ENCODE measurements at regions not wholly inside any gene's neighbourhood (a gene's known extent, or its start where the extent isn't known, plus 50 kb on each side); places are given as distances from the start of the nearest gene placed in this dataset.

- POLR2A ChIA-PET = interaction anchor here (0.7 to 1.3 kb wide), 2 partner anchors 17 to 190 kb away, joined by 3 read pairs; no protein-coding TSS in a partner anchor
- no TSS peak for BruUV-seq (replicated peaks)
- no peak overlapping the region for H2AFZ ChIP-seq (ENCODE audit: low read length)
Measured at GRCh38 chr13:29923554-29924481, 73.4 kb upstream of the UBL3 start.

GRCh38 chr13:29922896-29923295, 72.5 kb upstream of the UBL3 start:
- no peaks in the 10 kb centered on the region for H3K36me3 ChIP-seq (ENCODE audit: insufficient read depth, low read length)
- H3K27ac ChIP-seq (ENCODE audit: low read depth, low read length, poor library complexity, severe bottlenecking) = no peak overlapping the region
- CTCF ChIA-PET (ENCODE audit: unreplicated experiment) = interaction anchor here (0.7 kb wide), 1 partner anchor 73 kb away, joined by 3 read pairs; no protein-coding TSS in a partner anchor
- no peaks in the 10 kb centered on the region for H3K4me1 ChIP-seq (ENCODE audit: insufficient read depth, low read length, poor library complexity, severe bottlenecking)
- no peaks in the 10 kb centered on the region for H4K20me1 ChIP-seq (ENCODE audit: insufficient read depth, low read length)
- H3K9me3 ChIP-seq (ENCODE audit: low read length) = no peaks in the 10 kb centered on the region
- POLR2A ChIA-PET = interaction anchor here (1.3 kb wide), 1 partner anchor 18 kb away, joined by 3 read pairs; no protein-coding TSS in a partner anchor
- no peaks in the 10 kb centered on the region for H3K79me2 ChIP-seq (ENCODE audit: insufficient read depth, low read depth, low read length)
- H3K4me3 ChIP-seq (ENCODE audit: low read depth, low read length, poor library complexity, severe bottlenecking) = no peak overlapping the region
- H3K4me2 ChIP-seq (ENCODE audit: low read length) = no peak overlapping the region
- BruUV-seq (replicated peaks) = no TSS peak
- intact Hi-C loops (cut with micrococcal nuclease; ENCODE audit: unreplicated experiment) = no loop called here
- no peak overlapping the region for H2AFZ ChIP-seq (ENCODE audit: low read length)
- no peak for TF ChIP-seq CTCF (conservative IDR thresholded peaks at IDR 0.05; ENCODE audit: low read length)
- no peak for TF ChIP-seq EZH2phosphoT487 (IDR thresholded peaks at IDR 0.05; ENCODE audit: borderline replicate concordance, low read depth, low read length)
- no peaks in the 10 kb centered on the region for H3K9me2 ChIP-seq (ENCODE audit: insufficient read depth, low read length)
- no peak for DNase-seq (ENCODE audit: low spot score)

More at GRCh38 chr13:29923554-29924481, 73.4 kb upstream of the UBL3 start:
- H3K4me2 ChIP-seq (ENCODE audit: low read length) = no peak overlapping the region
- no peak overlapping the region for H3K27ac ChIP-seq (ENCODE audit: low read depth, low read length, poor library complexity, severe bottlenecking)
- DNase-seq (ENCODE audit: low spot score) = peak; percentile 39
- no peaks in the 10 kb centered on the region for H3K36me3 ChIP-seq (ENCODE audit: insufficient read depth, low read length)
- H3K4me1 ChIP-seq (ENCODE audit: insufficient read depth, low read length, poor library complexity, severe bottlenecking) = no peaks in the 10 kb centered on the region
- CTCF ChIA-PET (ENCODE audit: unreplicated experiment) = interaction anchor here (0.5 to 0.9 kb wide), 2 partner anchors 9 to 17 kb away, joined by 3 read pairs; no protein-coding TSS in a partner anchor
- no peaks in the 10 kb centered on the region for H3K9me3 ChIP-seq (ENCODE audit: low read length)
- no peak overlapping the region for H3K4me3 ChIP-seq (ENCODE audit: low read depth, low read length, poor library complexity, severe bottlenecking)
- TF ChIP-seq EZH2phosphoT487 (IDR thresholded peaks at IDR 0.05; ENCODE audit: borderline replicate concordance, low read depth, low read length) (no peak), CTCF (conservative IDR thresholded peaks at IDR 0.05; ENCODE audit: low read length) (peak; percentile 94)
- no peaks in the 10 kb centered on the region for H4K20me1 ChIP-seq (ENCODE audit: insufficient read depth, low read length)
- no peaks in the 10 kb centered on the region for H3K79me2 ChIP-seq (ENCODE audit: insufficient read depth, low read depth, low read length)
- no peaks in the 10 kb centered on the region for H3K9me2 ChIP-seq (ENCODE audit: insufficient read depth, low read length)
- intact Hi-C loops (cut with micrococcal nuclease; ENCODE audit: unreplicated experiment) = no loop called here

All from OCI-LY7 (cell line).